Mammary epithelial cell (primary cell): ENCODE measurements at regions not wholly inside any gene's neighbourhood (a gene's known extent, or its start where the extent isn't known, plus 50 kb on each side); places are given as distances from the start of the nearest gene placed in this dataset.

Experiments used
- EZH2 ChIP-seq: IDR thresholded peaks from 2 replicates; pipeline ENCODE4 v1.6.1; 2012; ENCODE audit warnings: low read length, inconsistent platforms, borderline replicate concordance
- TF ChIP-seq, protein P1 (sequence below), 2 donors: IDR thresholded peaks in 1 of 2; conservative IDR thresholded peaks in 1 of 2; 2 replicates each; pipeline ENCODE4 v1.5.1; 2011 to 2012; ENCODE audit warnings: inconsistent platforms in 2 of 2, low read length in 2 of 2, mild to moderate bottlenecking in 2 of 2, control low read depth in 1 of 2, low read depth in 1 of 2; ENCODE audit not compliant: insufficient read depth in 1 of 2; ENCODE audit errors: extremely low read depth in 1 of 2

DNA sequence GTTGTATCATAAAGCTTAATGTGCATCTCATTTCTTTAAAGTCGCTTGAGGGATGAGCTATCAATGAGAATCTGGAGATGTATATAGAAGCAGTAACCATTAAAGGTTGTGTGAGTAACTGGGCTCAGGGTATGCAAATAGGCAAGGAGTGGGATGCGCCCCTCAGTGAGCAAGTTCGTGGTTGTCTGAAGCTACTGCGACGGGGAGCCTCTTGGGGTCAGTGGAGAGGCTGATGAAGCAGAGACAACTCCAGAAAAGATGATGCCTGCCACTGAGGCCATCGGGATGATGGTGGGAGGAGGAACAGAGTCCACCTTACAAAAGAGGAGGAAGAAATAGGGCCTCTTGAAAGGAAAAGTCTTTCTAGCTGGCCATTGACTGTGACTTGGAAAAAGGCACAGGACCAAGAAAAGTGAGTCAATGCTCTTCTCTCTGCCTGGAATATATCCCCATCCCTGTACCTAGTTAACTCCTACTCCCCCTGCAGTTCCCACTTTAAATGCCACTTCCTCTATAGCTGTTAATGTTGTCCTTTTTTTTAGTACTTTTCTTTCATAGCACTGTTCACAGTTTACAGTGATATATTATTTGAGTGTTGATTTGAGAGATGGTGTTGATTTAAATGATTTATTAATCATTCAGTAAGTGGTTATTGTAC is 51.4 kb upstream of the LSM6 start:
- TF ChIP-seq, protein P1, sequence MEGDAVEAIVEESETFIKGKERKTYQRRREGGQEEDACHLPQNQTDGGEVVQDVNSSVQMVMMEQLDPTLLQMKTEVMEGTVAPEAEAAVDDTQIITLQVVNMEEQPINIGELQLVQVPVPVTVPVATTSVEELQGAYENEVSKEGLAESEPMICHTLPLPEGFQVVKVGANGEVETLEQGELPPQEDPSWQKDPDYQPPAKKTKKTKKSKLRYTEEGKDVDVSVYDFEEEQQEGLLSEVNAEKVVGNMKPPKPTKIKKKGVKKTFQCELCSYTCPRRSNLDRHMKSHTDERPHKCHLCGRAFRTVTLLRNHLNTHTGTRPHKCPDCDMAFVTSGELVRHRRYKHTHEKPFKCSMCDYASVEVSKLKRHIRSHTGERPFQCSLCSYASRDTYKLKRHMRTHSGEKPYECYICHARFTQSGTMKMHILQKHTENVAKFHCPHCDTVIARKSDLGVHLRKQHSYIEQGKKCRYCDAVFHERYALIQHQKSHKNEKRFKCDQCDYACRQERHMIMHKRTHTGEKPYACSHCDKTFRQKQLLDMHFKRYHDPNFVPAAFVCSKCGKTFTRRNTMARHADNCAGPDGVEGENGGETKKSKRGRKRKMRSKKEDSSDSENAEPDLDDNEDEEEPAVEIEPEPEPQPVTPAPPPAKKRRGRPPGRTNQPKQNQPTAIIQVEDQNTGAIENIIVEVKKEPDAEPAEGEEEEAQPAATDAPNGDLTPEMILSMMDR (conservative IDR thresholded peaks at IDR 0.05 in 1 of 2, IDR thresholded peaks at IDR 0.05 in 1 of 2; ENCODE audit: extremely low read depth in 1 of 2, insufficient read depth in 1 of 2, low read depth in 1 of 2, low read length in 2 of 2), result no peak
- no peak for TF ChIP-seq EZH2
